ENCODE measurements at regions not wholly inside any gene's neighbourhood (a gene's known extent, or its start where the extent isn't known, plus 50 kb on each side); places are given as distances from the start of the nearest gene placed in this dataset.

DNA sequence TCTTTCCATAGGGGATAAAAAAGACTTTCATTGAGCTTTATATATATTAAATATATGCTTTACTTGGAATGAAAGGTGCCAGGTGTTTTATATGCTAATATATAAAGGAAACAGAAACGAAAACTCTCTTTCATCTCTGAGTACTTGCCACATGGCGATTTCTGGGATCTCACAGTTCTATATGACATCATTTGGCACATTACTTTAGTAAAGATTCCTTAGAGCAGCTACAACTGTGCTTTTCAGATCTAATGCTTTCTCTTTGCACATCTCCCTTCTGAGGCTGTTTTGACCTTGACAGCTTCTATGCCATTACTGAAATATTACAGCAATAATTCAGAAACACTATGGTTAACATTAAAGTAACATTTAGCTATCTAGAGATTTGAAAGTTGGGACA lies 1082.9 kb upstream of the CDH2 start:
- DNase-seq (ENCODE audit: low spot score), result no peak

DNA sequence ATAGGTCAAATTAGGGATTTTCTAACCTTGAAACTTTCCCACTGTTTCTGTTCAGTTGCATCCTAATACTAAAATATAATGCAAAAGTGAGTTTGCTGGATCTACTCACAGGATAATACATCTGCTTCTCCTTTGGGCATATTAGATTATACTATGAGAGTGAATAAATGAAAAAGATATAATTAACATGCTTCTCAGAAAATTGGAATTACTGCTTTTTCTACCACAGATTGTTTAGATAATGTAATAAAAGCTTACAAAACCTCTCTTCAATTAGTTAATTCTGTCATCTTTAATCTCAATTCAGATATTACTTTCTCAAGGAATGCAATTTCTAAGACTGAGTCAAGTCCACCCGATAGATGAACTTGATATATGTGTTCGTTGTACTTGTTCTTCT lies 1077.2 kb upstream of the CDH2 start:
- no peak for DNase-seq (ENCODE audit: low spot score)

DNA sequence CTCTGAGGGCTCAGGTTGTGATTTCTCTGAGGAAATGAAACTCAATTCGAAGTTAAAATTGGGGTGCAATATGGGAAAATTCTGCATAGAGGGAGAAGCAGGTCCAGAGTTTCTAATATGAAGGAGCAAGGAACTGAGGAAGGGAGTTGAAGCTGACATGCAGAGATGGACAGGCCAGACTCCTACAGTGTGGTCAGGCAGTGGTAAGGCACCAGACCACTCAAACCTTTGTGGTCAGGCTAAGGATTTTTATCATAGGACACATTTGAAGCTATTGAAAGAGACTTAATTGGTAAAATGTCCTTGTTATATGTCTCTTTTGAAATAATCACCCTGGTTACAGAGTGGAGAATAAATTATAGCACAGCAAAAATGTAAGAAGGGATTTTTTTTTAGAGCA lies 1074.8 kb upstream of the CDH2 start:
- no peak for DNase-seq (ENCODE audit: low spot score)

DNA sequence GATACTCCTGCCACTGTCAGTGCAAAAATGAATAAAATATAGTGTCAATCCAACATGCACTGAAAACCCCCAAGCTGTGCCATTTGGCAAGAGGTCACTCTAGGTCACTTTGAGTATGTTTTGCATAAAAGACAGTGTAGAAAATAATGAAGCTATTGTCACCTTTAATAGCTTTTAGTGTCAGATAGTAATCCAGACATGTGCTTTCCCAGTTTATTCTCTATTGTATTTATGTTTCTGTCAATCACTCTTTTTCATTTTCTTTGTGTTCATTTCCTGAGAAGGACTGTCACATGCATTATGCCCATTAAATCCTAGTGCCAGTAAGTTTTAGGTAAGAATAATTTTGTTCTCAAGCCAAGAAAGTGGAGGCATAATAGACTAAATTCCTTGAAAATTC lies 1073.9 kb upstream of the CDH2 start:
- no peak for DNase-seq (ENCODE audit: low spot score)

DNA sequence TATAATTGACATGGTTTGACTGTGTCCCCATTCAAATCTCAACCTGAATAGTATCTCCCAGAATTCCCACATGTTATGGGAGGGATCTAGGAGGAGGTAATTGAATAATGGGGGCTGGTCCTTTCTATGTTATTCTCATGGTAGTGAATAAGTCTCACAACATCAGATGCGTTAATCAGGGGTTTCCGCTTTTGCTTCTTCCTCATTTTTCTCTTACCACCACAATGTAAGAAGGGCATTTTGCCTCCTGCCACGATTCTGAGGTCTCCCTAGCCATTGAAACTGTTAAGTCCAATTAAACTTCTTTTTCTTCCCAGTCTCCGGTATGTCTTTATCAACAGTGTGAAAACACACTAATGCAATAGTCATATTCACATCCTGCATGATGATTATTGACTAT lies 1073.3 kb upstream of the CDH2 start:
- DNase-seq (ENCODE audit: low spot score), result no peak

DNA sequence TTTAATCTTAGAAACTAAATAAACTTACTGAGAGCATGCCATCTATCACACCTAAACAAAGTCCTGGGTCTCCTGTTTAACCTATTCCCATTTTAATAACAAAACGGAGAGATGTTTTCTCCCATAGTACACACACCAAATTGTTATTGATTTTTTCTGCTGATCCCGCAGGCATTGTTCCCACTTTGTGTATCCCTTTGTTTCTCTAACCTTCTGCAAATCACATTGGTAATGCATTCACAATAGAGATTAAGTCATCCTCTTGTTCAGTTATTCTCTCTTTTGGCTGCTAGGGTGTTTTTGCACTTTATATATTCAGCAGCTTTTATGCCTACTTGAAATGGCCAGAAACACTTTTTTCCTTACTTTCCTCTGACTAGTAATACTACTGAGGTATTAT lies 1071.9 kb upstream of the CDH2 start:
- DNase-seq (ENCODE audit: low spot score), result no peak

DNA sequence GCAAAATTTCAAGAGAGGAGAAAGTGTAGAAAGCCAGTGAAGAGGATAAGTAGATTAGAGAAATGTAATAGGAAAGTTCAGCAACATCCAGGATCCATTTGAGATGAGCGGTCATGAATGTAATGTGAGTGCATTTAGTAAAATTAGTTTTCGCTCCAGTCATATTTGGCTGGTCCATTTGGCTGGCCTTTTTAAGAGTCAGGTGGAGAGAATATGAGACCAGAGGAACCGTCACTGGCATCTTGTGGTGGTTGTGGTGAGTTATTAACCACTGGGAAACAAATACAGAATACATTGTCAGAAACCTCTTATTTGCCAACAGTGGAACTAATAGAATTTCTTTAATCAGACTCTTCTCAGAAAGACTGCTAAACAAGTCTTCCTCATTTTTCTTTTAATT lies 1064.3 kb upstream of the CDH2 start:
- DNase-seq (ENCODE audit: low spot score), result no peak

DNA sequence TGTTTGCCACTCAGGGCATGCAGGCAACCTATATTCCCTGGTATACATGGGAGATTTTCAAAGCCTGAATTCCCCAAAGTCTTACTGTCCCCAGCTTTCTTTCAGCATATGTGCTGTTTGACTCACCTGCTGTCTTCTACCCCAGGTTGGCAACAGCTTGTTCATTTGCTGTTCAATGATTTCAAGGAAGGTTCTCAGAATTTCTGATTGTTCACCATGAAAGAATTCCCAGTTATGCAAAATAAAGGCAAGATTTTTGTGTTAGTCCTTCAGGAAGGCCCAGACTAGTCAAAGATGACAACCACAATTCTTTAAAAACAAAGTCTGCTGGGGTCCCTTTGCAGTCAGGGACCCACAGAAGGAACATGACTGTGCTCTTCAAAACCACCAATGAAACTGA lies 1057.8 kb upstream of the CDH2 start:
- no peak for DNase-seq (ENCODE audit: low spot score)

DNA sequence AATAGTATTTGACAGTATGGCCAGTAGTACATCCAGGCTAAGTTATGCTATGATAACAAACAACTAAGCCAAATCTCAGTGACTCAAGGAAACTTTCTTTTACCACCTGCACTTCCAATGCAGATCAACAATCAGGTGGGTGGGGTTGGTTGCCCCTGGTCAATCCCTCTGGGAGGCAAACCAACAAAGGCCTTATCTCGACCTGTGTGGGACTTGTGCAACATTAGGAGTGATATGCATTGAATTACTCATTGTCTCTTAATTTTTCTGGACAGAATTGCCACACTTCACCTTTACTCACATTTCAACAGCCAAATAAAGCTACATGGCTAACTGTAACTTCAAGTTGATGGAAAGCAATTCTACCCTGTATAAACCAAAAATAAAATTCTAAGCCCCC lies 1049.3 kb upstream of the CDH2 start:
- no peak for DNase-seq (ENCODE audit: low spot score)

DNA sequence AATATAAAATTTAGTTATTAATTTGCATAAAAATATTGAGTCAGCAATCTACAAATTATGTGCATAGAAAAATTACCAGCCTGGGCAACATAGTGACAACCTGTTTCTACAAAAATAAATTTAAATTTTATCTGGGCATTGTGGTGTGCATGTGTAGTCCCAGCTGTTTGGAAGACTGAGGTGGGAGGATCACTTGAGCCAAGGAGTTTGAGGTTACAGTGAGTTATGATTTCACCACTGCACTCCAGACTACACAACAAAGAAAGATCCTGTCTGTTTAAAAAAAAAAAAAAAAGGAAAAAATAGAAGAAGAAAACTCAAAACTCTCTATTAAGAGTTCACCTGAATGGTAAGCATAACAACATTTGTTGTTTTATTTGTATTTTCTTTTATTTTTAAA lies 1048.4 kb upstream of the CDH2 start:
- no peak for DNase-seq (ENCODE audit: low spot score)

DNA sequence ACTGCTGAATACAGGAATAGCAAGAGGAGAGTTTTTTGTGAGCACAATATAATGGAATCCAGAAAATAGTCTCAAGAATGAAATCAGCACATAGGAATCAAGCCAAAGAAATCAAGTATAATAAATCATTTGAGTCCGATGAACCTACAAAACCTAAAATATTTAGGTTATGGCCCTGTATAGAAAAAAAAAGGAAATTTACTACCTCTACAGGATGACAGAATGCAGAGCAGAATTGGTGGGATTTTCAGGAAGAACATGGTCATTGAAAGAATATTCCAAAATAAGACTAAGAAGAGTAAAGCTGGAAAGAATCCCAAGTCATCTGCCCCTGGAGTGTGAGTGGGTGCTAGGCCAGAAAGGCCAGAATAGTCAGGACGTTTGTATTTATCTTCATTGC lies 1041.2 kb upstream of the CDH2 start:
- no peak for DNase-seq (ENCODE audit: low spot score)

DNA sequence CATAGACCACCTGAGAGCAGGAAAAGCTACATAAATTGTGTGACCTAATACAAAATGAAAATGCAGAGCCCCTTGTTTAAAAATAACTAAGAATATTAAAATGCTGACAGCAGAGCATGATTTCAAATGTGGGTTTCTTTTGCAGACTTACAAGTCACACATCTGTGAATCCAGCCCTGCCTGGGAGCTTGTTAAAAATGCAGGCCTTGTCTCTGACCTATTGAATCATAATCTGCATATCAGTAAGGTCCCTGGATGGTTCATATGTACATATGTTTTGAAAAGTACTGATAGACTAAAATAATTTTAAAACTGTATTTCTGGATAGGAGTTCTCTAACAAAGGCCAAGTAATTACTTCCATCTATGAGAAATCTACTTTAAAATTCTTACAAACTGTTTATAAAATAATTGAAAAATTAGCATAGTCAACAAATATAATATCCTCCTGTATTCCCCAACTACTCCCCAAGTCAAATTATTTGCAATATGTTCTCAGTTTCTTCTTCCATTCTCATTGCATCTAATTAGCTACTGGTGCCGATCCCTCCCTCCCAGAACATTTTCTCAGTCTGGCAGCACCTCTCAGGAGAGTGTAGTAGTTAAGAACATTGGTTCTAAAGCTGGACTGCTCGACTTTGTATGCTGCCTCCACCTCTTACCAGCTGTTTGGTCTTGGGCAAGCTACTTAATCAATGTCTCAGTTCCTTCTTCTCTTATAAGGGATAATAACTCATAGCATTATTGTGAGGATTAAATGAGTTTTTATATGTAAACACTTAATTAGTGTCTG lies 1040.4 kb upstream of the CDH2 start:
- DNase-seq (ENCODE audit: low spot score), result no peak

DNA sequence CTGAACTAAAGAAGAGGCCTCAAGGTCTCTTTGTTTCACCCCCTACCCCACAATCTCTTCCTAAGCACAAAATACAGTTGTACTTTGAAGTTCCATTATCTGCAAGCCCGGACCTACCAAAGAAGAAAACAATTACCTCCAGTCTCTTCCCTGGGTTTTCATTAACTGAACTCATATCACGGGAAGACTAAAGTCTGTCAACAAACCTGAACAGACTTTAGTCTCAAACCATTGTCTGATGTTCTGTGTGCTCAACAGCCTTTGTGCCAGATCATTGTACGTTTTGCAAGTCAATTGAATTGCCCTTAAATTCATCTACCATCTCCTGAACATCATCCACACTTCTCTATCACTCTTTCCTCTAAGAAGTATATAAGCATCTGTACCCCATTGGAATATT lies 1021.9 kb upstream of the CDH2 start:
- DNase-seq (ENCODE audit: low spot score), result no peak

DNA sequence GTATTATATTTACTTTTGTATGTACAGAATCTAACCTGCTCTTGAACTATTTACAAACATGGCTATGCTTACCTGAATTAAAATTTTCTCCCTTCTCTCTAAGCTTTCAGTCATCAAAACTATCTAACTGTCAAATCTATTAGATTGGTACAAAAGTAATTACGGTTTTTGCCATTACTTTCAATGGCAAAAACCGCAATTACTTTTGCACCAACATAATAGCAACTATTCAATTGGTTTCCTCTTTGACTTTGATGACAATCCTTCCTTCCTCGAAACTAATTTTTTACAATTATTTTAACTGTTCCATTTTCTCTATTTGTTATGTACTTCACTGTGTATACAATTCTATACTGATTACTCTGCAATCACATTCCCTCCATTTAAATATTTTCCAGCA lies 1019.4 kb upstream of the CDH2 start:
- DNase-seq (ENCODE audit: low spot score), result no peak

DNA sequence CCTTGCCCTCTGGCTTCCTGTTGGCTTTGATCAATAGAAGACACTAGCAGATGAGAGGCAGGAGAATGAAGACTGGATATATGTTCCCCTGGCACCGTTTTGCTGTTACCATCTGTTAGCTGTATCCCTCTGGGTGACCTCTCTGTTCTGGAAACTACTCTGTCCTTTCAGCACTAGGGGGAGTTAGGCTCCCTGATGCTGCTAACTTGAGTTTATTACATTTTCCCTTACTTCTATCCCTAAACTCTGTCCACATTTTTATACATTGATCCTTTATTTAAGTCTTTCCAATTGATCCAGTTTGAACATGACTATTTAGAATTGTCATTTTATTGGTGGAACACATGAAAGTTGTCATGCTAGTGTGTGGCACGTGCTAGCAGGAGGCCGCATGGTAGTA lies 1014.3 kb upstream of the CDH2 start:
- DNase-seq (ENCODE audit: low spot score), result no peak

DNA sequence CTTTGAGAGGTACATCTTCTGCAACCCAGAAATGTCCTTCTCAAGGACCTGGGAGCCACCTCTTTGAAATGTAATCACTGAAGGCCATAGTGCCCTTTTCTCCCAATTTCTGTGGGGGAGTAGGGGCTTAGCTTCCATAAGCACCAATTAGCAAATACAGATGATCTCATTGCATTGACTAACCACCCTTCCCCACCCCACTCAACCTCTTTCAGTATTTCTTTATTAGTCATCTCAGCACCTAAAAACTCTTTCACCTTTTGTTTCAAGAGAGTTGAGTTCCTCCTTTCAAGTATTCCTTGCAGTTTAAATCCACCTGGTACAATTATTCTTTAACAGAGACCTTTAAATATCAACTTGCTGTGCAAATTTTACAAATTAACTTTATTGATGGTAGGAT lies 1011.8 kb upstream of the CDH2 start:
- no peak for DNase-seq (ENCODE audit: low spot score)

DNA sequence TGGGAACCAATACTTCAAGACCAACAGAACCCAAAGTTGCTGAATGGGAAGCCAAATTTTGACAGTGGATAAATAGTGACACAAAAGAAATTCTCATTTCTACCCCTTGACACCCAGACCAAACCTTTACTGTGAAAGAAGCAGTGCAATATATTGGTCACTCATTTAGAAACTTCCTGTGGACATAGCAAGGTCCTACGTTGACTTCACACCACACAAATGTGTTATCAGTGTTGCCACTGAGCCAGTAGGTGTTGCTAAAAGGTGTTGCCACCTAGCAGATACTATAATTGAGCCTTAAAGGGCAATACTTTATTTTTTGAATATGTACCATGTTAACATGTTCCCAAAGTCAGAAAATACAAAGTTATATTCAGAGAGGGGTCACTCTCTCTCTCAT lies 1008.9 kb upstream of the CDH2 start:
- DNase-seq (ENCODE audit: low spot score), result no peak

DNA sequence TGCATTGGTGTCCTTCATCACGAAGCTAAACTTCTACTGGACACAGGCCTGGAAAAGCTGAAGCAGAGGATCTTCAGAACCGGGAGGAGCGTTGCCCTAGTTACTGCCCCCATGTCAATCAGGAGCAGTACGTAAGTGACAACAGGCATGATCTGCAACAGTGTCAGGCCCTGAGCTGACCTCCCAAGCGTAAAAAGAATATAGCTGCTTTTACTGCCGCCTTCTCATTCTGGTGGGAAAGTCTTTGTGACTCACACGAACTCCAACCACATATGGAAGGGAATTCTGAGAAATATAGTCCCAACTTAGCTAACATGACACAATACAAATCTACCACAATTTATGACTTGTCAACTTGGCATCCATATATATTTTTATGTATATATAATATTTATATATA lies 1007.7 kb upstream of the CDH2 start:
- DNase-seq (ENCODE audit: low spot score), result no peak

DNA sequence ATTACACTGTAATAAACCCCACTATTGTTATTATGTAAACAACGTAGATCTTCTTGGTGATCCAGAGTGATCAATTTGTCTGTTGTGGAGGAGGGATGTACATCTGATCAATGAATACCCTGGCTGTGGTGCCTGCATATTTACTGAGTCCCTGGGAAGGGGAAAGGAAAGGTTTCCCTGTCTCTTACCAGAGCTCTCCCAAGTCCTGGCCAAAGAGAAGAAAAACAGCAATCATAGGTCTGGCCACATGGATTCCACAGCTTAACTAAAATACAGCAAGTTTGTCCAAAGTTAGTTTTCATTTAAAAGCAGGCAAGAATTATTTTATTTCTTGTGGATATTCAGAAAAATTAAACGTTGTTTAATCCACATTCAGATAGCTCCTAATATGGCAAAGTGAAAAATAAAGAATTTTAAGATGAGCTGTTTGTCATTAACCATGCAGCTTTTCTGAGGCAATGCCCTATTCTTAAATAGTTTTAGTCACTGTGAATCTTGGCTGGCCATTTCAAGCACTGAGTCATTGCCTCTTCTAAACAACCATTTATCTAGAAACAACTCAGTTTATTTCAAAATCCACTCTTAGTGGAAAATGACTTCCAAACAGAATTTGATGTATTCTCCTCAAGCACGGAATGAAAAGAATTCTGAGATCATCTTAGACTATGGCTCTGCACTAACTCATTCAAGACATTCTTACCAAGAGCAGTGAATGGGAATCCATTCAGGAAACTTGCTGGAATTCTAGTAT lies 1004.4 kb upstream of the CDH2 start:
- DNase-seq (ENCODE audit: low spot score), result no peak

DNA sequence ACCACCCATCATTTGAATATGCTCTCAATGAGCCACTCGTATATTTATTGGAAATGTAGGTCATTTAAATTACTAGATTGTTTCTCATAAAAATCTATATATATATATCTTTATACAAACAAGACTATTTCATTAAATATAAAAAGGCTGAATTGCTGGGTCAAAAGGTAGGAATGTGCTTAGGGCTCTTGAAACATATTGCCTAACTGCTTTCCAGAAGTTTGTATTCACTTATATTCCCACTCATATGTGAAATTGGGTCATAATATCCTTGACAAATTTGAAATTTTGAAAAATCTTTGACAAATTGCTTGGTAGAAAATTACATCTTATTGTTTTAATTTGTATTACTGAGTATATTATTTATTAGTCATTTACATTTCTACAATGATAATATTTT lies 999.8 kb upstream of the CDH2 start:
- no peak for DNase-seq (ENCODE audit: low spot score)

DNA sequence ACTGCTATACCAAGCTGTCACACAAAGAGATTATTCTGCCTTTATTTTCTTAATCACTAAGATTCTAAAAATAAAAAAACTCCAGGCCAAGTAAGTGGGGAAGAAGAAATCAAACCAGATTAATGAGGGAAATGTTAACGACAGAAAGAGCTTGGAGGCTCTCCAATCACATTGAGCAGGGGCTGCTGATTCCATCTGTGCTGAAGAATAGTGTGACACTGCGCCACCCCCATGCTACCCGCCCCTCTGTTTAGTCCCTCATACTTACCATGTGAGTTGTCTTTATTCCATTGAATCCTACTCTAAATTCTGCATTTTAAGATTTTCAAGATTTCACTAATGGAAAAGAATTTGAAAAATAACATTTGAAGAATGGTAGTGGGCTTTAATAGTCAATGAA lies 998.0 kb upstream of the CDH2 start:
- DNase-seq (ENCODE audit: low spot score), result no peak

DNA sequence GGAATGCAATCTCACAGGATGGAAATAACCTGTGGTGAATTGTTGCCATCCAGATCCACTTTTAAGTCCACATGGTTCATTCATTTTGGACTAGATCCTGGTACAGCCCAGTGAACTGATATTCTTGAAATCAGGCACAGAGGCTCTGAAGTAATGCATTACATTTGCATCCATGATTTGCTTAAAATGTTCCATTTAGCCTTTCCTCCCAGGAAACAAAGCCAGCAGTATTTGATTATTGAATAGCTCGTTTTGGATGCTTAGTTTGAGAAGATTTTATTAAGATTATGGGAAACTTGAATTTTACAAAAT lies 995.8 kb upstream of the CDH2 start:
- DNase-seq (ENCODE audit: low spot score), result no peak
